Activated B cell treated with CpG ODN at 0.5 μM for 24 hours (primary cell): ENCODE measurements at regions not wholly inside any gene's neighbourhood (a gene's known extent, or its start where the extent isn't known, plus 50 kb on each side); places are given as distances from the start of the nearest gene placed in this dataset.

Source experiments
- ATAC-seq: fragments of 200-7000 bp; cut with Tn5 transposase; one replicate; pipeline ENCODE4 v1.10.0; 2021; ENCODE audit warnings: low read depth, mild to moderate bottlenecking, moderate library complexity
- CTCF ChIA-PET: fragments of 350-600 bp; sonication (Branson Sonifier 250); formaldehyde crosslinking; loops from one replicate; lab custom pipeline; 2021; ENCODE audit warnings: antibody characterized with exemption; lab: Charles Lee
- POLR2A ChIA-PET: fragments of 350-600 bp; sonication (Branson Sonifier 250); formaldehyde crosslinking; loops from one replicate; lab custom pipeline; 2021; ENCODE audit warnings: antibody characterized with exemption; lab: Charles Lee
- DNase-seq: peaks from one replicate; pipeline ENCODE4 v3.0.0; 2022
- H3K27ac Mint-ChIP-seq: one replicate; pipeline ENCODE4 v1.8.0; 2020; ENCODE audit warnings: mixed read lengths
- H3K27me3 Mint-ChIP-seq: one replicate; pipeline ENCODE4 v1.8.0; 2021; ENCODE audit warnings: mixed read lengths
- H3K36me3 Mint-ChIP-seq: one replicate; pipeline ENCODE4 v1.8.0; 2021; ENCODE audit warnings: low read depth, mixed read lengths
- H3K4me1 Mint-ChIP-seq: one replicate; pipeline ENCODE4 v1.8.0; 2021; ENCODE audit warnings: mixed read lengths
- H3K4me3 Mint-ChIP-seq: one replicate; pipeline ENCODE4 v1.8.0; 2020; ENCODE audit warnings: mild to moderate bottlenecking, mixed read lengths
- H3K9me3 Mint-ChIP-seq: one replicate; pipeline ENCODE4 v1.8.0; 2020; ENCODE audit warnings: mixed read lengths
- intact Hi-C: fragments of 100-400 bp; cut with micrococcal nuclease; formaldehyde crosslinking; loops from one replicate; pipeline ENCODE4 v1.15.1; 2024
- TF ChIP-seq, protein P1 (sequence below): fragments of 200-600 bp; IDR thresholded peaks from one replicate; pipeline ENCODE4 v1.8.0; 2022; ENCODE audit warnings: antibody characterized with exemption, mild to moderate bottlenecking

DNA sequence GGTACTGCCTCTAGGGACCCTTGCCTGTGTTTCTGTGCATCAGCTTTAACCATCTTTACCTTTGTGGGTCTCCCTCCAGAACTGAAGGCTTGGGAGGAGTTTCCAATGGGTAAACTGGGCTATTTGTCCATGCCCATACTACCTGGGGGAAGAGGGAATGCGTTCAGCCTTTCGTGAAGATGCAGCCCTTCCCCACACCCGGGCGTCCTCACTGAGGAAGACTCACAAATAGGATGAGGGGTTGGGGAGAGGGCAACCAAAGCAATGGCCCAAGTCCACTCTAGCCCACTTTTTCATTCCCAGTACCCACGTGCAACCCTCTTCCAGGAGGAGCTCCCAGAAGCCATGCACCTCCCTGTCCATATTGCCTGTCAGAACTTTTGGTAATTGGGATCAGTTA is 61.8 kb upstream of the ADA2 start:
- CTCF ChIA-PET: interaction anchor here (1.0 kb wide), 1 partner anchor 110 kb away, joined by 3 read pairs; no protein-coding TSS in a partner anchor
- Mint-ChIP-seq H3K27me3 (no peaks in the 10 kb centered on the region), H3K4me1 (peaks cover 23% of the 10 kb centered on the region), H3K9me3 (no peaks in the 10 kb centered on the region), H3K4me3 (peak overlapping the region; percentile 47), H3K27ac (no peak overlapping the region), H3K36me3 (no peaks in the 10 kb centered on the region)
- TF ChIP-seq, protein P1, sequence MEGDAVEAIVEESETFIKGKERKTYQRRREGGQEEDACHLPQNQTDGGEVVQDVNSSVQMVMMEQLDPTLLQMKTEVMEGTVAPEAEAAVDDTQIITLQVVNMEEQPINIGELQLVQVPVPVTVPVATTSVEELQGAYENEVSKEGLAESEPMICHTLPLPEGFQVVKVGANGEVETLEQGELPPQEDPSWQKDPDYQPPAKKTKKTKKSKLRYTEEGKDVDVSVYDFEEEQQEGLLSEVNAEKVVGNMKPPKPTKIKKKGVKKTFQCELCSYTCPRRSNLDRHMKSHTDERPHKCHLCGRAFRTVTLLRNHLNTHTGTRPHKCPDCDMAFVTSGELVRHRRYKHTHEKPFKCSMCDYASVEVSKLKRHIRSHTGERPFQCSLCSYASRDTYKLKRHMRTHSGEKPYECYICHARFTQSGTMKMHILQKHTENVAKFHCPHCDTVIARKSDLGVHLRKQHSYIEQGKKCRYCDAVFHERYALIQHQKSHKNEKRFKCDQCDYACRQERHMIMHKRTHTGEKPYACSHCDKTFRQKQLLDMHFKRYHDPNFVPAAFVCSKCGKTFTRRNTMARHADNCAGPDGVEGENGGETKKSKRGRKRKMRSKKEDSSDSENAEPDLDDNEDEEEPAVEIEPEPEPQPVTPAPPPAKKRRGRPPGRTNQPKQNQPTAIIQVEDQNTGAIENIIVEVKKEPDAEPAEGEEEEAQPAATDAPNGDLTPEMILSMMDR: no peak
- POLR2A ChIA-PET: interaction anchor here (1.7 kb wide), 1 partner anchor 62 kb away, joined by 7 read pairs; the partner anchor contains the start of gene ADA2
- DNase-seq: no peak
- intact Hi-C loops: loop anchor here (2.0 kb wide), 1 partner anchor 22 kb away; no protein-coding TSS in a partner anchor
- ATAC-seq: no peak

DNA sequence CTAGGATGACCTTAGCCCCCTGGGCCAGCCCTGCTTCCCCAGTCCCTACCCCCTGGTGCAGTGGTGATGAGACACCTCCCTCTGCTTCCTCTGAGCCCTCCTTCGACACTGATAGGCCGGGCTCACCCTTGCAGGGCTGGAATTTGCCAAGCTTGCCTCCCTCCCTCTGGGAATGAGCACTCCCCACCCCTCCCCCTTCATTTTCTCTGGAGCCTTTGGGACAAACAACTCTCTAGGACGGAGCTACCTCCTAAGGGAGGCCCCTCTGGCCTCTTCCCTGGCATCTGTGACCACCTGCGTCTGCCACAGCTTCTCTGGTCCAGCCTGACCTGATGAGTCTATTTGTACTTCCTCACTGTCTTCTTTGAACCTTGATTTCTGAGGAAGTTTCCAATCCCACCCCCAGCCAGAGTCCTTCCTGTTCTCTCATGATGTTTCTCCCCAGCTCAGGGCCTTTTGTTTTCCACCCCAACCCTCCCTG is 53.3 kb upstream of the ADA2 start:
- CTCF ChIA-PET: interaction anchor here (0.8 kb wide), 1 partner anchor 101 kb away, joined by 3 read pairs; no protein-coding TSS in a partner anchor
- no peak for ATAC-seq
- intact Hi-C loops: no loop called here
- TF ChIP-seq, protein P1: no peak
- no peak for DNase-seq
- H3K36me3 Mint-ChIP-seq: no peaks in the 10 kb centered on the region
- H3K27ac Mint-ChIP-seq: peak overlapping the region; percentile 51
- POLR2A ChIA-PET: no interaction called here
- no peaks in the 10 kb centered on the region for H3K9me3 Mint-ChIP-seq
- no peak overlapping the region for H3K4me3 Mint-ChIP-seq
- H3K27me3 Mint-ChIP-seq: no peaks in the 10 kb centered on the region
- peaks cover 5% of the 10 kb centered on the region for H3K4me1 Mint-ChIP-seq

DNA sequence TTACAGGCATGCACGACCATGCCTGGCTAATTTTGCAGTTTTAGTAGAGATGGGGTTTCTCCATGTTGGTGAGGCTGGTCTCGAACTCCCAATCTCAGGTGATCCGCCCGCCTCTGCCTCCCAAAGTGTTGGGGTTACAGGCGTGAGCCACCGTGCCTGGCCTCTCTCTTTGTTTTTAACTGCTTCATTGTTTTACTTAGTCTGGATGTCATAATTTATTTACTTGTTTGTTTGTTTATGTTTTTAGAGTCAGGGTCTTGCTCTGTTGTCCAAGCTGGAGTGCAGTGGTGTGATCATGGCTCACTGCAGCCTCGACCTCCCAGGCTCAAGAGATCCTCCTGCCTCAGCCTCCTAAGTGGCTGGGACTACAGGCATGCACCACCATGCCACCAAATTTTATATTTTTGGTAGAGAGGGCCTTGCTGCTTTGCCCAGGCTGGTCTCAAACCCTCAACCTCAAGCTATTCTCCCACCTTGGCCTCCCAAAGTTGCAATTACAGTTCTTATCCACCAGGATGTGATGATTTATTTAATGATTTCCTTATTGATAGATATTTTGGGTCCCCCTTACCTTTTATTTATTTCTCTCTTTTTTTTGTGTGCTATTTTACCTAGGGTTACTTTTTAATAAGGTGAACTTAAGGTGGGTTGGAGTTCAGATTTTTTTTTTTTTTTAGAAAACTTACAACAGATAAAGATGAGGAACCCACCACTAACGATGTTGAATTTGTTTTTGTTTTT is 52.6 kb upstream of the ADA2 start:
- Mint-ChIP-seq H3K27me3 (no peaks in the 10 kb centered on the region), H3K4me3 (no peak overlapping the region), H3K9me3 (no peaks in the 10 kb centered on the region), H3K27ac (no peak overlapping the region), H3K36me3 (no peaks in the 10 kb centered on the region), H3K4me1 (peaks cover 6% of the 10 kb centered on the region)
- DNase-seq: no peak
- TF ChIP-seq, protein P1: no peak
- ChIA-PET POLR2A (no interaction called here), CTCF (no interaction called here)
- no peak for ATAC-seq
- intact Hi-C loops: no loop called here

DNA sequence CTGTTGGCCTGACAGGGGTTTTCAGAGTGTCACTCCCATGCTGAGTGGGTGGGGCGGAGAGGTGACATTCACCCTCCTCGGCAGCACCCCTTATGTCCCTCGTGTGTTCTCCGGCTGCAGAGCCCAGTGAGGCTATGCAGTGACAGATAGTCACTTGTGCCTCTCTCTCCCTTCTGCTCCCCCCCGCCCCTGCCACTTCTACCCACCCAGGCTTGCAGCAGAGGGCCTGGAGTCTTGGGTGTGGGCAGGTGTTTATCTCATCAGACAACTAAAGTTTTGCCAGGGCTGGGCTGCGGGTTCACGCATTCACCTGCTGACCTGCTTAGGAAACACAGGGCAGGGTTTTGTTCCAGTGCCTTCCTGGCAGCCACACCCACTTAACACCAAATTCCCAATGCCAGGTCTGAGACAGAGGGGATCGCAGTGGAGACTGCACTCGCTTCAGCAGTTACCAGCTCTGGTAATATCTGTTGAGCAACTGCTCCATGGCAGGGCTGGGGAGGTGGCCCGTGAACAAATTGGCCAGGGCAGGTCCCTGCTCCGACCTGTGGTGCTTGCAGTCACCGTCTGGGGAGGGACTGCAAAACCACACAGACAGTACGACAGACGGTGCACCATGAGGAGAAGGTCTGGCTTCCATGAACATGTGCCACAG is 50.5 kb upstream of the ADA2 start:
- POLR2A ChIA-PET: interaction anchor here (0.5 kb wide), 1 partner anchor 70 kb away, joined by 6 read pairs; no protein-coding TSS in a partner anchor

More for the DNA sequence above, 50.5 kb upstream of the ADA2 start:
- CTCF ChIA-PET: interaction anchor here (1.2 to 1.7 kb wide), 3 partner anchors 12 to 232 kb away, joined by 4 to 8 read pairs (median 5); no protein-coding TSS in a partner anchor
- Mint-ChIP-seq H3K27ac (no peak overlapping the region), H3K36me3 (no peaks in the 10 kb centered on the region), H3K9me3 (no peaks in the 10 kb centered on the region), H3K4me3 (no peak overlapping the region), H3K4me1 (peaks cover 11% of the 10 kb centered on the region), H3K27me3 (no peaks in the 10 kb centered on the region)
- ATAC-seq: no peak
- no peak for DNase-seq
- TF ChIP-seq, protein P1: no peak
- intact Hi-C loops: no loop called here
